ENCODE measurements at regions not wholly inside any gene's neighbourhood (a gene's known extent, or its start where the extent isn't known, plus 50 kb on each side); places are given as distances from the start of the nearest gene placed in this dataset.

DNA sequence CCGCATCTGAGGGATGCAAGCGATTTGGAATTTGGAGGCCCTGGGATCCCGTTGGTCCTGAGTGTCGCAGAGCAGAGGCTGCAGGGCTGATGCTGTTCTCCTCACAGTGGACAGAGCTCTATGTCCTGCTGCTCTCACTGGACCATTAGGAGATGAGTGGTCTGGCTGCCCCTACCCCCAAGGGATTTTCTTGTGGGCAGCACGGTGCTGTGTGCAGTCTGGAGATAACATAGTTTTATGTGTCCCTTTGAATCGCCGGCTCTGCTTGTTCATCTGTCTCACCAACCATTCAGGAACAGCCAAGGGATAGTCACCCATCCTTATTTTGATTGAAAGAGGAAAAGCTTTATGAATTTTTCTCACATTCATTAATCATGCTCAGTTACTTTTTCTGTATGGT, 49.9 kb downstream of the CHRM3 start:
- DNase-seq, result no peak
- Mint-ChIP-seq H3K27me3 (peaks cover 2% of the 10 kb centered on the region), H3K9me3 (no peaks in the 10 kb centered on the region), H3K4me3 (no peak overlapping the region), H3K27ac (no peak overlapping the region), H3K36me3 (ENCODE audit: low read depth) (no peaks in the 10 kb centered on the region), H3K4me1 (no peaks in the 10 kb centered on the region)
- intact Hi-C loops (cut with micrococcal nuclease), result no loop called here

DNA sequence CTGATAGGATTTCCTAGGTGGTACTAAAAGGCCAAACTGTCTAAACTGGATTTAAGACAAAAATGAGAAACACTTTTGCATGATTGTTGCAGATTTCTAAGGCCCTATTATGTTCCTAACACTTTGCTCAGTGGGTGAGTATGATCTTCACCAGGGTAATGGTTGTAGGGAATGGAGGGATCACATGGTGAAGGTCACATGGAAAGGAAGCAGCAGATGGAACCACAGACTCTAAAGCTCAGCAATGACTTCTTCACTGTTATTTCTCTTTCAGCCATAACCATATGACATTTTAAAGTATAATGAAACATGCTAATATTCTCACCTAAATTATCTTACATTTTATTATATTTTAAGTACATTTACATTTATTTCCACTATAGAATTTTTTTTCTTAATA, 51.5 kb downstream of the CHRM3 start:
- Mint-ChIP-seq H3K4me1 (no peaks in the 10 kb centered on the region), H3K4me3 (no peak overlapping the region), H3K27ac (no peak overlapping the region), H3K9me3 (no peaks in the 10 kb centered on the region), H3K27me3 (peaks cover 2% of the 10 kb centered on the region), H3K36me3 (ENCODE audit: low read depth) (no peaks in the 10 kb centered on the region)
- intact Hi-C loops (cut with micrococcal nuclease), result no loop called here
- DNase-seq, result no peak

DNA sequence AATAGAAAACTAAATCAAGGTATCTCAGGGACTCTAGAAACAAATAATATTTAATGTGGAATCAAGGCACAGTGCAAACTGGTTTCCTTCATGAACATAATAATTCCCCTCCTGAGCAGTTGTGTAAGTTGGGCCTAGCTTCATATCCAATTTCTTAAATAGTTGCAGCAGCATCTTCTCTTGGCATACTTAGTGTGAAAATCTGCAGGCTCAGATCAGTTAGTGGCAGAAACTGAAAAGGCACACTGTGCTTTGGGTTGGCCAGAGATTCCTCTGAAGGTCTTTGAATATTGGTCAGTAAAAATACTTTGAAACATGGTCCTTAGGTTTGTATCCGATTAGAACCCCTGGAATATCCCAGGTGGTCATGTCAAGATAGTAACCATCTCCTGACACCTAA, 52.5 kb downstream of the CHRM3 start:
- H3K36me3 Mint-ChIP-seq (ENCODE audit: low read depth), result no peaks in the 10 kb centered on the region
- no peaks in the 10 kb centered on the region for H3K9me3 Mint-ChIP-seq
- H3K27me3 Mint-ChIP-seq, result peaks cover 2% of the 10 kb centered on the region
- intact Hi-C loops (cut with micrococcal nuclease), result no loop called here
- H3K4me3 Mint-ChIP-seq, result no peak overlapping the region
- no peak overlapping the region for H3K27ac Mint-ChIP-seq
- DNase-seq, result no peak
- no peaks in the 10 kb centered on the region for H3K4me1 Mint-ChIP-seq

DNA sequence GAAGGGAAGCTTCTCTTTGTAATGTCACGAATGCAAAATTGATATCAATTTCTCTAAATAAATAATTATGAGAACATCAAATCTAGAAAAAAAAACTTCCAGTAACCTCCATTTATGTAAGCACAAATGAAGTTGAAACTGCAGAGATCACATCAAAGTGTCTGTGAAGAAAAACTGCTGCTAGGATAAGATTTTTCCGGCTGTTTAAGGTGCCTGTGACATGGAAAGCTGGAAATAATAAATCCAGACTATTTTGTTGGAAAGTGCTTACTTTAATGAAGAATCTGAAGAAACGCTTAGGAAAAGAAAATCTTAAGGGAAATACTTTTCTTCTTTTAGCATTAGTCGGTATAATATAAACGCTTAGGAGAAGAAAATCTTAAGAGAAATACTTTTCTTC, 57.0 kb downstream of the CHRM3 start:
- H3K27me3 Mint-ChIP-seq, result peaks cover 2% of the 10 kb centered on the region
- no peaks in the 10 kb centered on the region for H3K36me3 Mint-ChIP-seq (ENCODE audit: low read depth)
- H3K4me3 Mint-ChIP-seq, result no peak overlapping the region
- H3K4me1 Mint-ChIP-seq, result no peaks in the 10 kb centered on the region
- H3K9me3 Mint-ChIP-seq, result no peaks in the 10 kb centered on the region
- H3K27ac Mint-ChIP-seq, result no peak overlapping the region
- no peak for DNase-seq
- intact Hi-C loops (cut with micrococcal nuclease), result no loop called here

DNA sequence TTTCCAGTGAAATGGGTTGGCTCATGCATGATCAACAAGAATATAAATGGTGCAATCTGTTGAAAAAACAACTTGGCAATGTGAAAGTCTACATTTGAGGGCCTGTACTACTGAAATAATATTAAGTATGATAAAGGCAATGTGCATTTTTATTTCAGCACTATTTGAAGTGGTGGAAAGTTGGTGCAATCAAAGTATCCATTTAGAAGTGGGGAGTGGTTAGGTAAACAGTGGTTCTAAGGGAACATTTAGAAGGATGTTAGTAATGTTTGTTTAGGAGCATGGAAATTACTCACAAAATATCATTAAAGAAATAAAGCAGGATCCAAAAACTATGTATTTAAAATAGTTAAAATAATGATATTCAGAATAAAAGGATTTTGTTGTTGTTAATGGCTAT, 60.2 kb downstream of the CHRM3 start:
- DNase-seq, result no peak
- H3K4me1 Mint-ChIP-seq, result no peaks in the 10 kb centered on the region
- H3K27me3 Mint-ChIP-seq, result no peaks in the 10 kb centered on the region
- no peaks in the 10 kb centered on the region for H3K9me3 Mint-ChIP-seq
- intact Hi-C loops (cut with micrococcal nuclease), result no loop called here
- H3K4me3 Mint-ChIP-seq, result no peak overlapping the region
- no peaks in the 10 kb centered on the region for H3K36me3 Mint-ChIP-seq (ENCODE audit: low read depth)
- no peak overlapping the region for H3K27ac Mint-ChIP-seq

DNA sequence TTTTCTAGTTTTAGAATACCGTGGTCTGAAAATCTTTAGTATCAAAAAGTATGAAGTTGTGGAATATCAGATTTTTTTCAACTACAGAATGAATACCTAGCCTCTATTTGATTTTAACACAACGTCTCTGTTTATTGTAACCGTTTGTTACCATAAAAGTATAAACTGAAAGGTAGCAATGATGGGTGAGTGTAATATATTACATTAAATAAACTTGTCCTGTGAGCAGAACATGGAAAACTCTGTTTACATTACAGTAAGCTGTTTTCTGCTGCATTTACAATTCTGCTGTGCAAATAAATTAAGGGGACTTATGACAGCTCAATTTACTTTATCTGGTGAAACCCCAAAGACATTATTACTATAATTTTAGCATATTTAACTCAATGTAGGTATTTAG, 62.5 kb downstream of the CHRM3 start:
- Mint-ChIP-seq H3K4me1 (no peaks in the 10 kb centered on the region), H3K27ac (no peak overlapping the region), H3K9me3 (no peaks in the 10 kb centered on the region), H3K4me3 (no peak overlapping the region), H3K36me3 (ENCODE audit: low read depth) (no peaks in the 10 kb centered on the region), H3K27me3 (no peaks in the 10 kb centered on the region)
- DNase-seq, result no peak
- intact Hi-C loops (cut with micrococcal nuclease), result no loop called here

DNA sequence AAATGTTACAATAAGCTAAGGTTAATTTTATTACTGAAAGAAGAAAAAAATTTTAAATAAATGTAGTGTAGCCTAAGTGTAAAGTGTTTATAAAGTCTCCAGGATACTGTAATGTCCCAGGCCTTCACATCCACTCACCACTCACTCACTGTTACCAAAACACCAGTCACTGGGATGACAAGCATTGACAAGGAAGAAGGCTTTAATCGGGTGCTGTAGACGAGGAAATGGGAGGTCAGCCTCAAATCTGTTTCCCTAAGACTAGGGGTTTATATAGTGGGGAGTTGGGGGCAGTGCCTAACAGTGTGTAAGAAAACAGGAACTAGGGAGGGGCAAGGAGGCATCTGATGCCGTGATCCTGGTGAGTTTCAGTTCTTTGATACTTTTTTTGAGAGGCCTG, 69.4 kb downstream of the CHRM3 start:
- no peak overlapping the region for H3K4me3 Mint-ChIP-seq
- no peaks in the 10 kb centered on the region for H3K9me3 Mint-ChIP-seq
- H3K4me1 Mint-ChIP-seq, result peaks cover 4% of the 10 kb centered on the region
- no peaks in the 10 kb centered on the region for H3K27me3 Mint-ChIP-seq
- intact Hi-C loops (cut with micrococcal nuclease), result no loop called here
- DNase-seq, result no peak
- no peaks in the 10 kb centered on the region for H3K36me3 Mint-ChIP-seq (ENCODE audit: low read depth)
- no peak overlapping the region for H3K27ac Mint-ChIP-seq

DNA sequence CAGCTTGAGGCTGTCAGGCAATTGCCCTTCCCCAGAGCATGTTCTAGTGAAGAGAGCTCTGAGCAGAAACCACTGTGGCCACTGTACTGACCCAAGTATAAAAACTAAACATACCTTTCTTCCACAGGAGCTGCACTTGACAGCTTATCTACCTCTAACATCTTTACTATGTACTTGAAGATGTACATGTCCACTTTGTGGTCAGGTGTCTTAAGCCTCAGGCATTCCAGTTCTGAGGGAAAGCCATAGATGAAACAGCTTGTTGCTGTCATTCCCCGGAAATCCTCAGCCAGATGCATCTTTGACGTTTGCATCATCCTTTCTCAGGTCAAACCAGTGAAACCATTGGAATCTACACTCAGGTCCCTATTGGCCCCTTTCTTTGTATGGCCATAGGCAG, 70.4 kb downstream of the CHRM3 start:
- no peak overlapping the region for H3K27ac Mint-ChIP-seq

DNA sequence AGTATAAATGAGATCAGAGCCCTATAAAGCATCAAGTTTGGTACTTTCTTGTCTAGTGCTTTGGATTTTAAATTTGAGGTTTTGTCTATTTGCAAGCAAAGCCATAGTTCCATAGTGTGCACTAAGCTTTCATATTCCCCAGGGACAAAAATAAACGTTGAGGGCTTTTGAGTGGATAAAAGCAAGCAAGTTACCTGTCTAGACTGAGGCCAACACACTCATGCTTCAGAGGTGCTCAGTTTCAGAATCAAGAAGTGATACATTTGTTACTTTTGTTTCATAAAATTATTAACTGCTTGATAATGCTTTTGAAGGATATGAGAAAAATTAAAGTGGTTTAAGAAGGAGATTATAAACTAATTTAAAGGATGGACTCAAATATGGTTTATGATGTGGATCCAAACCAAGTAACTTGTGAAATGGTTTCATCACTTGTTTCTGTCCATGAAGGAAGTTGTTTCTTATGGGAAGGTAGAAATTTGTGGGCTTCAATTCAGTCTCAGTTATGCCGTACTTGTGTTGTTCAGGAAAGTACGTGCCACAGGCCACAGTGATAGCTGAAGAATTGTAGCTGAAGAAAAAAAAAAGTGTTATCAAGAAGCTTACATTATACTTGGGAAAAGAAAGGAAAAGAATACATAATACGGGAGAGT, 71.2 kb downstream of the CHRM3 start:
- no peaks in the 10 kb centered on the region for H3K27me3 Mint-ChIP-seq
- intact Hi-C loops (cut with micrococcal nuclease), result no loop called here
- H3K36me3 Mint-ChIP-seq (ENCODE audit: low read depth), result no peaks in the 10 kb centered on the region
- no peak for DNase-seq
- peaks cover 4% of the 10 kb centered on the region for H3K4me1 Mint-ChIP-seq
- H3K9me3 Mint-ChIP-seq, result no peaks in the 10 kb centered on the region
- peak overlapping the region; percentile 31 for H3K4me3 Mint-ChIP-seq
- H3K27ac Mint-ChIP-seq, result no peak overlapping the region

More for the DNA sequence above, 70.4 kb downstream of the CHRM3 start:
- intact Hi-C loops (cut with micrococcal nuclease), result no loop called here
- no peaks in the 10 kb centered on the region for H3K36me3 Mint-ChIP-seq (ENCODE audit: low read depth)
- H3K4me1 Mint-ChIP-seq, result peaks cover 4% of the 10 kb centered on the region
- no peak for DNase-seq
- H3K27me3 Mint-ChIP-seq, result no peaks in the 10 kb centered on the region
- H3K4me3 Mint-ChIP-seq, result no peak overlapping the region
- no peaks in the 10 kb centered on the region for H3K9me3 Mint-ChIP-seq

DNA sequence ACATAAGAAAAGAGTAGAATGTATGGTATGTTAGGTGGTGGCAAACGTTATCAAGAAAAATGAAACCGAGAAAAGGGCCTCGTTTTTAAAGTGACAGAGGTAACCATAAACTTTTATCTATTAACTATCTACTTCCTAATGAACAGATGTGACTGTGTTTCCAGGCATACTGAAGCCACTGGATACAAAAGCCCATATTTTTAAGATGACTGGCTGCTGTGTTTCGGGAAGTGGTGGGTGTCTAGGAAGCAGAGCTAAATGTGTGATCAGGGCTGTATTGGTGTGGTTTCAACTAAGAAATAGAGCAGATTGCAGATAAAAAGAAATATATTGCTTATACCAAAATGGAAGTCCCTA, 71.8 kb downstream of the CHRM3 start:
- Mint-ChIP-seq H3K4me3 (peak overlapping the region; percentile 31), H3K27me3 (no peaks in the 10 kb centered on the region), H3K4me1 (peaks cover 4% of the 10 kb centered on the region), H3K36me3 (ENCODE audit: low read depth) (no peaks in the 10 kb centered on the region), H3K9me3 (no peaks in the 10 kb centered on the region), H3K27ac (no peak overlapping the region)
- intact Hi-C loops (cut with micrococcal nuclease), result no loop called here
- no peak for DNase-seq

DNA sequence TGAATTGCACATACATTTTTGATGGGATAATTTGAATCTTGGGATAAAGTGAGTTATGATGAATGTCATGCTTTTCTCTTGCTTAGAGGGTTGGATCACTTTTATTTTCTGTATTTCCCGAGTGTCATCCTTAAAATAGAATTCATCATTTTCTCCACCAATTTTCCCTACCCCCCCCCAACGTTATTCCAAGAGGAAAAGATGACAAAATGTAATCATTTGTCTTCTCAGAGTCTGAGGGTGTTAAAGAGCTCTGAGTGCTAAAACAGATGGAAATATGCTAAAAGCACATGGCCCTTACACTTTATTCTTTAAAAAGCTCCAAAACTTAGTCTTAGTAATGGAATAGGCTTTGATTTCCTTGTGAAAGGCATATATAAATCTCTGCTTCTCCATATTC, 81.4 kb downstream of the CHRM3 start:
- H3K27me3 Mint-ChIP-seq, result no peaks in the 10 kb centered on the region
- no peak overlapping the region for H3K4me3 Mint-ChIP-seq
- intact Hi-C loops (cut with micrococcal nuclease), result no loop called here
- no peaks in the 10 kb centered on the region for H3K4me1 Mint-ChIP-seq
- H3K36me3 Mint-ChIP-seq (ENCODE audit: low read depth), result no peaks in the 10 kb centered on the region
- no peaks in the 10 kb centered on the region for H3K9me3 Mint-ChIP-seq
- no peak overlapping the region for H3K27ac Mint-ChIP-seq
- DNase-seq, result no peak

DNA sequence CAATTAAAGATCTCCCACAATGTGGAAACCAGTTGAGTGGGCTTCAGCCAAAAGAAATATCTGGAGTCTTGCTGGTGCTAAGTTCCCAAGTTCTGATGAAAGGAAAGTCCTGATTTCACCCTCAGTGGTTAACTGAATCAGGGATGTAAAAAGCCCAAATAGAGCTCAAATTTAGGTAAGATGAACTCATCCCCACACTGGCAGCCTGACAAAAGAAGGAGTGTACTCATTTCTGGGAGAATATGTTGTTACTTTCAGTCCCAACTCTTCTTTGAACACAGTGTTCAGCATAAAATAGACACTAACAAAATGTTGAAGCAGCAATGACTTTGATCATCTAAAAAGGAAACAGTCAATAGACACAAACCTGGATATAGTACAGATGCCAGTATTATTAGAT, 91.7 kb downstream of the CHRM3 start:
- Mint-ChIP-seq H3K27ac (no peak overlapping the region), H3K27me3 (no peaks in the 10 kb centered on the region), H3K4me1 (no peaks in the 10 kb centered on the region), H3K36me3 (ENCODE audit: low read depth) (no peaks in the 10 kb centered on the region), H3K4me3 (no peak overlapping the region), H3K9me3 (peaks cover 3% of the 10 kb centered on the region)
- DNase-seq, result no peak
- intact Hi-C loops (cut with micrococcal nuclease), result no loop called here

DNA sequence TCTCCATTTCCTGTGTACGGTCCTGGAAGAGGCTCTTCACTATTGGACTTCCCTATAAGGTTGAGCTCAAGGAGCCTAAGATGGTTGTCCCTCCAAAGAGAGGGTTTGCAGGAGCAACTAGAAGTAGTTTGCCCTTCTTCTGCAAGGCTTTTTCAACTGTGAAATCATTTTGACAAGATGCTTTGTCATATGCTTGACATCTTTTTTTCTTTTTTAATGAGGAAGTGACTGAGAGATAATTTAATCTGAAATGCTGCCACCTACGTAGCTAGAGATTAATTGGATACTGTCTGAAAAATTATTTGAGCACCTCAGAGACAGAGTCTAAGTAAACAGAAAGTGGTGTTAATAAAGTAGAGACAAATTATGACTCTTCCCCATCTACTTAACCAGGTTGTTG, 97.0 kb downstream of the CHRM3 start:
- Mint-ChIP-seq H3K9me3 (peaks cover 3% of the 10 kb centered on the region), H3K4me1 (no peaks in the 10 kb centered on the region), H3K4me3 (no peak overlapping the region), H3K27me3 (no peaks in the 10 kb centered on the region), H3K36me3 (ENCODE audit: low read depth) (no peaks in the 10 kb centered on the region), H3K27ac (no peak overlapping the region)
- intact Hi-C loops (cut with micrococcal nuclease), result no loop called here
- DNase-seq, result no peak

DNA sequence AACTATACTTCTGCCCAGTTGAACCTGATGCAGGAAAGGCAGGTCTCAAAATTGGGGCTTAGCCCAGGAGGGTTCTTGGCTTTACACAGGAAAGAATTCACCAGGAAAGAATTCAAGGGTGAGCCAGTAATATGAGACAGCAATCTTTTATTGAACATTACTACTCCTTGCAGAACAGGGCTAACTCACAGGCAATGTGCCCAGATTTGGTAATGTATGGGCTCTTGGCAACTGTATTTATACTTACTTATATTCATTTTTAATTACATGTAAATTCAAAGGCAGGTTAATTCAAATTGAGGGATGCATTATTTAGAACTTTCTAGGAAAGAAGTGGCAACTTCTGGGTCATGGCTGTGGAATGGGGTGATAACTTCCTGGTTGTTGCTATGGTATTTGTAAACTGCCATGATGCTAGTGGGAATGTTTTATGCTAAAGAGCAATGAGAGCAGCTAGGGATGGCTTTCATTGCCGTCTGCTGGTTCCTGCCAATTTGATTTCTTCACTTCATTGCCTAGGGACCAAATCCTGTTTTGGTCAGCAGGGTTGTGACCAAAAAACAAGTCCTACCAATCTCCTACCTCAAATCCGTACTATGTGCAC, 107.5 kb downstream of the CHRM3 start:
- Mint-ChIP-seq H3K9me3 (peaks cover 3% of the 10 kb centered on the region), H3K27me3 (no peaks in the 10 kb centered on the region), H3K4me3 (no peak overlapping the region), H3K4me1 (no peaks in the 10 kb centered on the region), H3K36me3 (ENCODE audit: low read depth) (no peaks in the 10 kb centered on the region), H3K27ac (no peak overlapping the region)
- intact Hi-C loops (cut with micrococcal nuclease), result no loop called here
- DNase-seq, result no peak

DNA sequence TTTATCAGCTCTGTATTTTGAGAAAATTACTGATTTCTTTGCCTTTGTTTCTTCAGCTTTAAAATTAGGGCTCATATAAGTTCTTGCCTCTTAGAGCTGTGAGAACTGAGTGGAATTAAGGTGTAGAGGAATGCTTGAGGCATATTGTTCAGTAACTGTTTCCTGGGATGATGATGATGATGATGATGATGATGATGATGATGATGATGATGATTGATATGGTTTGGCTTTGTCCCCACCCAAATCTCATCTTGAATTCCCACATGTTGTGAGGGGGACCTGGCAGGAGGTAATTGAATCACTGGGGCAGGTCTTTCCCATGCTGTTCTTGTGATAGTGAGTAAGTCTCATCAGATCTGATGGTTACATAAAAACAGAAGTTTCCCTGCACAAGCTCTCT, 118.7 kb downstream of the CHRM3 start:
- Mint-ChIP-seq H3K4me3 (no peak overlapping the region), H3K36me3 (ENCODE audit: low read depth) (no peaks in the 10 kb centered on the region), H3K4me1 (peaks cover 7% of the 10 kb centered on the region), H3K27me3 (no peaks in the 10 kb centered on the region), H3K27ac (no peak overlapping the region), H3K9me3 (peaks cover 22% of the 10 kb centered on the region)
- intact Hi-C loops (cut with micrococcal nuclease), result no loop called here
- no peak for DNase-seq

Measured in activated CD4-positive, alpha-beta T cell treated with anti-CD3 and anti-CD28 coated beads, Interleukin-2, amount 10 ng/mL, durations not matched to agents 24 days and 14 days (primary cell).